Suppressor macrophage (primary cell): ENCODE measurements at regions not wholly inside any gene's neighbourhood (a gene's known extent, or its start where the extent isn't known, plus 50 kb on each side); places are given as distances from the start of the nearest gene placed in this dataset.

Experiments
- DNase-seq, 4 experiments: peaks; one replicate each; pipeline ENCODE4 v3.0.0-alpha.2; 2020 to 2022

- peak in 3 of 4 experiments; percentile 4 to 45 (median 37) for DNase-seq
These were observed 204.0 kb upstream of the POU3F3 start for GRCh38 chr2:104649866-104650265.

DNA sequence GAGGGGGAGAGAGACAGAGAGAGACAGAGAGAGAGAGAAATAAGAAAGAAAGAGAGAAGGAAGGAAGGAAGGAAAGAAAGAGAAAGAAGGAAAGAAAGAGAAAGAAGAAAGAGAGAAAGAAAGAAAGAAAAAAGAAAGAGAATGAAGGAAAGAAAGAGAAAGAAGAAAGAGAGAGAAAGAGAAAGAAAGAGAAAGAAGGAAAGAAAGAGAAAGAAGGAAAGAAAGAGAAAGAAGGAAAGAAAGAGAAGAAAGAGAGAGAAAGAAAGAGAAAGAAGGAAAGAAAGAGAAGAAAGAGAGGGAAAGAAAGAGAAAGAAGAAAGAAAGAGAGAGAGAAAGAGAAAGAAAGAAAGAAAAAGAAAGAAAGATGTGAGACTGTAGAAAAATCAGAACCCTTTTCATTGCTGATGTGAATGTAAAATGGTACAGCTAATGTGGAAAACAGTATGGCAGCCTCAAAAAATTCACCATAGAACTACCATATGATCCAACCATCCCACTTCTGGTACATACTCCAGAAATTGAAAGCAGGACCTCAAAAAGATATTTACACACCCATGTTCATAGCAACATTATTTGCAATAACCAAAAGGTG, 203.4 kb upstream of the POU3F3 start:
- DNase-seq: no peak

- DNase-seq: no peak
These were observed 199.1 kb upstream of the POU3F3 start for GRCh38 chr2:104654811-104655210.

DNA sequence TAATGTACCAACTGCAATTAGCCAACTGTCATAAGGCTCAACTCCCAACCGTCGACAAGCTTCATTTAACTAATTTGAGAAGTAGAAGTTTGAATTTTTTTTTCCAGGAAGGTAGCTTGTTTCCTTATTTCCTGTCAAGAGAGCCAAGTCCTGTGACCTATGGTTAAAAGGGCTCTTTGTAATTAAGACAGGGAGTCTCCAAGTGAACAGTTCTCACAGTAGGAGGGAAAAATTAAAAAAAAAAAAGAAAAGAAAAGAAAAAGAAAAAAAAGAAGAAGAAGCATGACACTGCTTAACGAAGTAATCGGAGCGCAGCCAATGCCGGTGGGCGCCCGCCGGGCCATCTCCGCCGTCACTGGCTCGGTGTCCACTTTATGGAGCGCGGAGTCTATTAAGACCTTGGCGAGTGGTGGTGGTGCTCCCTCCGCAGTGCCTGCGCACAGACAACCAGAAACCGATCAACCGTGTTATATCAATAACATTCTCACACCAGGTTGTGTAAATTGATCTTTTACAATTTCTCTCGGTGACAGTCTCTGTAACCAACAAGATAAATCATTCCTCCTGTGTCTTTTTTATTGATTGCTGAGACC, 197.2 kb upstream of the POU3F3 start:
- peak in 2 of 4 experiments; percentile 15 to 25 for DNase-seq

GRCh38 chr2:104658144-104658835, 195.6 kb upstream of the POU3F3 start:
- DNase-seq: peak; percentile 65 to 89 (median 82)

- peak; percentile 13 to 46 (median 24) for DNase-seq
These were observed 194.9 kb upstream of the POU3F3 start for GRCh38 chr2:104658904-104659591.

- DNase-seq: peak in 1 of 4 experiments; percentile 3
These were observed 192.9 kb upstream of the POU3F3 start for GRCh38 chr2:104660991-104661390.

- no peak for DNase-seq
These were observed 189.2 kb upstream of the POU3F3 start for GRCh38 chr2:104664672-104665071.

GRCh38 chr2:104668631-104669030, 185.3 kb upstream of the POU3F3 start:
- no peak for DNase-seq

DNA sequence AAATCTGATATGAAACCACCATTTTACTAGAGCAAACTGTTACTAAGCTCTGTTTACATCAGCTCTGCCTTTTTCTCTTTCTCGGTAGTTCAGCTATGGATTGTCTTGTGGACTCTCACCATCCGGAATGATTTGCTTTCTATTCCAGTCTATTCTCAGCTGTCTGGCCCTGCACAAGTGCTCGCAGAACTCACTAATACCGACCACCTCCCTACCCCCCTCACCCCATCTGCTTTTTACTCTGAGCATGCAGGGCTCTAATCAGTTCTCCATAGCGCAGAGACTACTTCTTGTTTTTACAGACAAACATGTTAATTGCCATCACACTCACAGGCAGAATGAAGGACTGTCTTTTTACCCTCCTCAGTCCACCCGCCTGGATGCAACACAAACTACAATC, 180.7 kb upstream of the POU3F3 start:
- no peak for DNase-seq

- peak in 3 of 4 experiments; percentile 7 to 42 (median 39) for DNase-seq
These were observed 175.7 kb upstream of the POU3F3 start for GRCh38 chr2:104678181-104678580.

DNA sequence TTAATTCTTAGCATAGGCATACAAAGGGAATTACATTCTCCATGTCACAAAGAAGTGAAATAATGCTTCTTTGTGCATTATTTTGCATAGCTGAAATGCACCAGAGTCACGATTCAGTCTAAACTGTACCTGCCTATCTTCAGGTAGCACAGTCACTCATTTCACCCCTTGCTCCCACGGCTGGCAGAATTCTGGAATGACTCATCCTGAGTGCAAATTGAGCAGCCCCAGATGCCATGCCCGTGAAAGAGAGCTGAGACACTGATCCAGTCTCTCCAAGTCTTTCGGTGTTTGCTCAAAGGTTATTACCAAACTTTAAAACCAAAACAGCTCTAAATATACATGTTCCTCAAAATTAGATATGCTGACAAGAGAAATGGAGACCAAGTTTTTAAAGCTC, 168.3 kb upstream of the POU3F3 start:
- DNase-seq: no peak

DNA sequence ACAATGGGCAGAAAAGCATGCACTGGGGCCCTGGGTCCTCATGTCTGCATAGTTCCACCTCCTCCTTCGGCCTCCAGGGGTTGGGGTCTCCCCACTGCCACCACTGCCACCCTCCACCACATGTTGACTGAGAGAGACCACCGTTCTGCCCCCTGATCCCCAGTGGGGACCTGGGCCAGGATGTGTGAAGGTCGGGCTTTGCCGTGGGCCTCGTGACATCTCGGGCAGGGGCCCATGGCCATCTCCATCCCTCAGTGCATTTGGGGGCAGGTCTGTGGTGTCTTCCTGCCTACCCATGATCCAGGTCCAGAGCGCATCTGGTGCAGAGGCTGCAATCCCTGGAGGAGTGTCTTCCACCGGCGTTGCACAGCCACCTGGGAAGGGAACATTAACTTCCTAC, 166.8 kb upstream of the POU3F3 start:
- no peak for DNase-seq

GRCh38 chr2:104690255-104690984, 163.5 kb upstream of the POU3F3 start:
- no peak for DNase-seq

GRCh38 chr2:104698276-104698675, 155.6 kb upstream of the POU3F3 start:
- DNase-seq: no peak

GRCh38 chr2:104701411-104701911, 152.5 kb upstream of the POU3F3 start:
- no peak for DNase-seq

- no peak for DNase-seq
These were observed 151.7 kb upstream of the POU3F3 start for GRCh38 chr2:104702031-104702850.

DNA sequence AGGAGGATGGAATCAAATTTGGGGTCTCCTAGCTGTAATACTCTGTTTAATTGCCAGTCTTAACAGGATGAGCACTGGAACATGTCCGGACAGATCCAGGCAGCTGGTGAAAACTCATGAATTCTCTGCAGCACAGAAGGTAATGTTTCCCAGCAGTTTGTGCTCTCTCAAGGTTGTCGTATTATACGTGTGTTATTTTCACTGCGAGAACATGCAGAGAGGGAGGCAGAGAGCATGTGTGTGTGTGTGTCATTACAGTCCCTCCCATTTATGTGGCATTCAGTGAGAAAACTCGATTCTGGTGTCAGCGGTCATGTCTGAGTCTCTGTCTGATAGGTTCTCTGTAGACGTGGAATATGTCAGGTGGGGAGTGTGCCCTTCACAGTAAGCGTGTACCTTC, 150.2 kb upstream of the POU3F3 start:
- no peak for DNase-seq

DNA sequence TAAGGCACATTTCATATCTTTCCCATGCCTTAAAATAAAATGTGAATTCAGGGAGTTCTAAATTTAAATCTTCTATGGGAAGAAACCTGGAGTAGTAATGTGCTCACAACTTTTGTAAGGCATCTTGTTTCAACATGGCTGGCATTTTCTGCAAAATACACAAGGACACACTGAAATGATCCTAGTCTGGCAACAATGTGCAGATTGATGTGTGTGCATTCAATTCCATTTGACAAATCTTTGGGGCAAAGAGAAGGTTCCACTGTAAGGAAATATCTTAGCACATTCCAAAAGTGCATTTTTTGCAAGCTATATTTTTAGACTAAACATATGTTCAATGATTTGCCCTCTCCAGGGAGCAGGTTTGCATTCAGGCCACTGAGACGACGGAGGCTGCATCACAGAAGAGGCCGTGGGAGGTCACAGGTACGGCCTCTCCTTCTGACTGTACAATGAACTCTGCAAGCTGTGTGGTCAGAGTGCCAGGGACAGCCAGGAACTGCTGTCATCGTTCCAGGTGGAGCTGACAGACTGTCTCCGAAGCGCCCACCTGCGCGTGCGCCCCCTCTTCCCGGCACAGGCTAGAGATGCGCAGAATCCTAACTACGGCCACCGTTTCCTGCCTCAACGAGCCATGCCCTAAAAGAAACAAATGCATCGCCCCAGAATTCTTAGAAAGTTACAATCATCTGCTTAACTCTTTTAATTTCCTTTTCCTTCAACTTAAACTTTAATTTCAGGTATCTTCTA, 149.2 kb upstream of the POU3F3 start:
- no peak for DNase-seq

GRCh38 chr2:104707056-104707455, 146.9 kb upstream of the POU3F3 start:
- no peak for DNase-seq

DNA sequence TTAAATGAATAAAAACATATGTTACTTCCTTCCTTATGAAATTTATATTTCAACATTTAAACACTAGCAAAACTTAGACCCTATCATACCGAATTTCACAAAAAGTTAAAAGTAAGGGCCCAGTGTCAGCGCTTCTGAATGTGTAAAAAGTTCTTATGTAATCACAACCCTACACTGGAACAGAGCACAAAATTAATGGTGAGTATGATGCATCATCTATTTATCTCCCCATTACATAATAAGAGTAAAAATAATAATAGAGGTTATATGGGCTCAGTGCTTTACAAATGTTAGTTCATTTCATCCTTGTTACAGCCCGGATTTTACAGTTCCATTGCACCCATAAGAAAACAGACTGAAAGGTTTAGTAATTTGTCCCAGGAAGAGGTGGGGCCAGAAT, 144.9 kb upstream of the POU3F3 start:
- no peak for DNase-seq
